Activated T-cell treated with anti-CD3 and anti-CD28 coated beads, Interleukin-2, amount 50 U/mL, for 48 hours (primary cell): ENCODE measurements at regions not wholly inside any gene's neighbourhood (a gene's known extent, or its start where the extent isn't known, plus 50 kb on each side); places are given as distances from the start of the nearest gene placed in this dataset.
"Not testable (repeated sequence)": the region's sequence is repeated elsewhere in the genome, so short reads cannot be mapped to it uniquely, and the experiment has no call there.

ENCODE experiments used
- DNase-seq, 2 experiments: peaks; one replicate each; pipeline ENCODE4 v3.0.0-alpha.2; 2020

- DNase-seq: no peak
Measured at GRCh38 chr3:20451170-20451569, 265.2 kb upstream of the SGO1 start.

GRCh38 chr3:20450611-20451010 is 264.6 kb upstream of the SGO1 start:
- no peak for DNase-seq

- DNase-seq: no peak
Measured at GRCh38 chr3:20442846-20443245, 256.8 kb upstream of the SGO1 start.

GRCh38 chr3:20427268-20427667 is 241.3 kb upstream of the SGO1 start:
- not testable (repeated sequence) for DNase-seq

- DNase-seq: no peak
Measured at GRCh38 chr3:20425138-20425537, 239.1 kb upstream of the SGO1 start.

- DNase-seq: no peak
Measured at GRCh38 chr3:20424086-20424485, 238.1 kb upstream of the SGO1 start.

GRCh38 chr3:20422391-20422790 is 236.4 kb upstream of the SGO1 start:
- no peak for DNase-seq

- DNase-seq: no peak
Measured at GRCh38 chr3:20417388-20418108, 231.5 kb upstream of the SGO1 start.

- no peak for DNase-seq
Measured at GRCh38 chr3:20406611-20407011, 220.6 kb upstream of the SGO1 start.

- no peak for DNase-seq
Measured at GRCh38 chr3:20405744-20406143, 219.7 kb upstream of the SGO1 start.

GRCh38 chr3:20405231-20405630 is 219.2 kb upstream of the SGO1 start:
- no peak for DNase-seq

- DNase-seq: no peak
Measured at GRCh38 chr3:20404741-20405100, 218.7 kb upstream of the SGO1 start.

- no peak for DNase-seq
Measured at GRCh38 chr3:20403986-20404740, 218.2 kb upstream of the SGO1 start.

GRCh38 chr3:20401253-20401652 is 215.2 kb upstream of the SGO1 start:
- DNase-seq: no peak

GRCh38 chr3:20400686-20401085 is 214.7 kb upstream of the SGO1 start:
- no peak for DNase-seq

GRCh38 chr3:20400281-20400680 is 214.3 kb upstream of the SGO1 start:
- DNase-seq: no peak

GRCh38 chr3:20396335-20396734 is 210.3 kb upstream of the SGO1 start:
- no peak for DNase-seq

GRCh38 chr3:20395692-20396091 is 209.7 kb upstream of the SGO1 start:
- DNase-seq: no peak

GRCh38 chr3:20394243-20394642 is 208.2 kb upstream of the SGO1 start:
- no peak for DNase-seq

GRCh38 chr3:20391644-20392043 is 205.6 kb upstream of the SGO1 start:
- no peak for DNase-seq

GRCh38 chr3:20388971-20389370 is 203.0 kb upstream of the SGO1 start:
- DNase-seq: no peak

- DNase-seq: no peak
Measured at GRCh38 chr3:20380295-20380694, 194.3 kb upstream of the SGO1 start.

- DNase-seq: no peak
Measured at GRCh38 chr3:20378315-20378714, 192.3 kb upstream of the SGO1 start.

GRCh38 chr3:20376665-20377217 is 190.7 kb upstream of the SGO1 start:
- no peak for DNase-seq
